ENCODE measurements at regions not wholly inside any gene's neighbourhood (a gene's known extent, or its start where the extent isn't known, plus 50 kb on each side); places are given as distances from the start of the nearest gene placed in this dataset.

GRCh38 chr7:46968003-46968402 is 613.9 kb downstream of the TNS3 start:
- no peaks in the 10 kb centered on the region for H3K4me1 ChIP-seq (ENCODE audit: control insufficient read depth in 4 of 4, insufficient read depth in 4 of 4, low read length in 3 of 4)
- WGBS, result 95% methylated on average over 1 of the region's 1 CpG
- no peak for DNase-seq (ENCODE audit: low spot score)
- no peak overlapping the region for H3K27ac ChIP-seq (ENCODE audit: low read depth in 1 of 2, low read length in 2 of 2)
- H3K36me3 ChIP-seq (ENCODE audit: control insufficient read depth in 4 of 4, insufficient read depth in 3 of 4, low read depth in 1 of 4, low read length in 3 of 4), result no peaks in the 10 kb centered on the region
- no peak overlapping the region for H3K9ac ChIP-seq (ENCODE audit: low read depth in 1 of 2, low read length in 2 of 2)
- peaks cover 0 to 22% (median 4%) of the 10 kb centered on the region in 4 donors for H3K9me3 ChIP-seq (ENCODE audit: control insufficient read depth in 4 of 4, low read length in 3 of 4)
- no peak overlapping the region for H3K4me3 ChIP-seq (ENCODE audit: low read depth in 1 of 3, low read length in 3 of 3)
- H3K27me3 ChIP-seq (ENCODE audit: control insufficient read depth in 4 of 4, insufficient read depth in 4 of 4, low read length in 3 of 4), result no peaks in the 10 kb centered on the region
- TF ChIP-seq REST (IDR thresholded peaks at IDR 0.05) (no peak), HNF4G (IDR thresholded peaks at IDR 0.05) (no peak), RAD21 (IDR thresholded peaks at IDR 0.05) (no peak), MAX (IDR thresholded peaks at IDR 0.05) (no peak), EGR1 (IDR thresholded peaks at IDR 0.05; ENCODE audit: low read depth in 2 of 2) (no peak), CTCF (IDR thresholded peaks at IDR 0.05; ENCODE audit: low read depth, low read length, missing input control) (no peak), ZBTB33 (IDR thresholded peaks at IDR 0.05) (no peak), FOXA1 (IDR thresholded peaks at IDR 0.05) (no peak), JUND (IDR thresholded peaks at IDR 0.05) (no peak), GABPA (IDR thresholded peaks at IDR 0.05 in 1 of 2, conservative IDR thresholded peaks at IDR 0.05 in 1 of 2) (no peak), ATF3 (IDR thresholded peaks at IDR 0.05) (no peak), NR2F2 (IDR thresholded peaks at IDR 0.05) (no peak), YY1 (IDR thresholded peaks at IDR 0.05) (no peak), HNF4A (conservative IDR thresholded peaks at IDR 0.05) (no peak), TAF1 (conservative IDR thresholded peaks at IDR 0.05) (no peak), RXRA (IDR thresholded peaks at IDR 0.05) (no peak), FOXA2 (IDR thresholded peaks at IDR 0.05) (no peak), SP1 (IDR thresholded peaks at IDR 0.05) (no peak)

All from liver (tissue), 8 donors.